HG02642 (cell line): ENCODE measurements at regions not wholly inside any gene's neighbourhood (a gene's known extent, or its start where the extent isn't known, plus 50 kb on each side); places are given as distances from the start of the nearest gene placed in this dataset.

Experiments used
- ATAC-seq: cut with Tn5 transposase; IDR thresholded peaks from one replicate; pipeline ENCODE4 v1.9.1; 2021; ENCODE audit warnings: mild to moderate bottlenecking; ENCODE audit not compliant: unreplicated experiment, poor library complexity

DNA sequence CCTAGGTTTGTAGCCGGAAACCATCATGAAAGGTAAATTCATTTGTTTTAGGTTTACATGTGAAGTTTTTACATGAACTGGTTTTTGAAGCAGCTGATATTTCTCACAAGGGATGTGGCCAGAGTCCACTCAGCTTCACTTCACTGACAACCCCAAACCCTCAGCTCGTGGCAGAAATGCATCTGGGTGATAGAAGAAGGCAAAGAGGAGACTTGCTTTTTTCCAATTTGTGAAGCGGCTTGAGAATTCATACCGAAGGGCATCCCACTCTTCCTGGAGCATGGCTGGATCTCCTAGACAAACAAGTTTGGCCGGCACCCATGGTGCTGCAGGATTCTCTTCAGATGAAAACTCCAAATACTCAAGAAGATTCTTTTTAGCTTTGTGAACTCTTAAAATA, 392.8 kb upstream of the CNR1 start:
- no peak for ATAC-seq

DNA sequence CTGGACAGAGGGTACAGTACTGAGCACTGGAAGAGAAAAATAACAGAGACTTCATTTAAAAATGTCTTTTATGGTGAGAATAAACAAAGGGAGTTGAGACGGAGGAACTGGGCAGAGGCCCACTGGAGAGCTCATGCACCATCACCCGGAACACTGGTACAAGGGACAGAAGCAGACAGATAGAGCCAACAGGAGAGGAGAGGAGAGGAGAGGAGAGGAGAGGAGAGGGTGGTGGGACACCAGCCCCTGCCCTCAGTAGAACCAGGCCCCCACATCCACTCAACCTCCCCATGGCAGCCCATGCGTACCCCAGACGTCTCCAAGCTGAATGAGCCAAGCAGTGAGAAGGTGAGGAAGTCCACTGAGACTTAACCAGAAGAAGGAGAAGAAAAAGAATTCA, 390.5 kb upstream of the CNR1 start:
- no peak for ATAC-seq

- no peak for ATAC-seq
These were observed 382.9 kb upstream of the CNR1 start for GRCh38 chr6:88548891-88549505.

- ATAC-seq, result no peak
These were observed 381.6 kb upstream of the CNR1 start for GRCh38 chr6:88547768-88548167.

DNA sequence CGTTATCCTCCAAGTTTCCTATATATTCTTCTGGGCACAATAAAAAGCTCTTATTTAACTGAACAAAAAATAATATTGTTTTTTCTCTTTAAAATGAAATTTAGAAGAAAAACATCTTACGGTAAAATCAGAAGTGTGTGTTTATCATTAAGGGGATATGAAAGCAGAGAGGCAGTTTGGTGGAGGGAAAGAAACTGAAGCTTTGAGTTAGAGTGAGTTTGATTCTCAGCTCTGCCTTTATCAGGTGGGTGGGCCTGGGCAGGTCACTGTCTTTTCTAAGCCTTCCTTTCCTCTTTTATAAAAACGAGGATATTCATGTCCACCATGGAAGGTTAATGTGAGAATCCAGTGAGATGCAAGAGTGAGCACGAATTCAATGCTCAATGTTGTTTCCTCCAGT, 379.8 kb upstream of the CNR1 start:
- no peak for ATAC-seq

GRCh38 chr6:88544986-88545612, 379.0 kb upstream of the CNR1 start:
- no peak for ATAC-seq

GRCh38 chr6:88539295-88539764, 373.2 kb upstream of the CNR1 start:
- no peak for ATAC-seq

DNA sequence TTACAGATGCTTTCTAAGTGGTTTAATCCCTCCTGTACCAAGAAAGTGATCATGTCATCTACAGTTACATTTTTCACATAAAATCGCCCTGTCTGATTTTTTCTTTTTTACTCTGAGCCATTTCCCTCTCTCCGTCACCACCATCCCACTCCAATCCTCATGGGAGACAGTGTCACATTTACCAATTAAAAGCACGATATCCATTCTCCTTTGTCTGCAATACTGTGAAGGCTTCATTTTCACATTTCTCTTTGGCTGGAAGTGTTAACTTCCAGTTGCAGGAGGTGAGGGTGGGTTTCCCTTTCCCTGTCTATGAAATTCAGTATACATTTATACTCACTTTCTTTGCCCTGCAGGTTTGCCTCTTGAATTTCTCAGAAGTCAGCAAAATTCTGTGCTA, 372.7 kb upstream of the CNR1 start:
- ATAC-seq, result no peak

- no peak for ATAC-seq
These were observed 372.1 kb upstream of the CNR1 start for GRCh38 chr6:88538130-88538706.

GRCh38 chr6:88536071-88536625, 370.0 kb upstream of the CNR1 start:
- ATAC-seq, result no peak

DNA sequence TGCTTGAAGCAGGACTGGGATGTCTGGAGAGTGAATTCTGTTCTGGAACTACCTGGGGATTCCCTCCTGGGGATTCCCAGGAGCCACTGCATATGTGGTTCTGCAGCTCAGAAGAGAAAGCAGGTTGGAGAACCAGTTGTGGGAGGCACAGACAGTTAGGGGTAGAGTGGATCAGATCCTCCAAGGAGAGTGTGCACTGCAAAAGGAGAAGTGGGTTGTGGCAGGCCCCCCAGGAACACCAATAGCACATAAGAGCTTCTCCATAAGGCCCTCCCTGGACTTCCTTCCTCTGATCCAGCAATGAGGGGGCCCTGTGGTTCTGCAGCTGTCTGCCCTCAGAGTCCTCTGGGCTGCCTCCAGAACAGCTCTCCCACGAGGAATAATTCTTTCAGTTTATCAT, 369.2 kb upstream of the CNR1 start:
- ATAC-seq, result no peak

DNA sequence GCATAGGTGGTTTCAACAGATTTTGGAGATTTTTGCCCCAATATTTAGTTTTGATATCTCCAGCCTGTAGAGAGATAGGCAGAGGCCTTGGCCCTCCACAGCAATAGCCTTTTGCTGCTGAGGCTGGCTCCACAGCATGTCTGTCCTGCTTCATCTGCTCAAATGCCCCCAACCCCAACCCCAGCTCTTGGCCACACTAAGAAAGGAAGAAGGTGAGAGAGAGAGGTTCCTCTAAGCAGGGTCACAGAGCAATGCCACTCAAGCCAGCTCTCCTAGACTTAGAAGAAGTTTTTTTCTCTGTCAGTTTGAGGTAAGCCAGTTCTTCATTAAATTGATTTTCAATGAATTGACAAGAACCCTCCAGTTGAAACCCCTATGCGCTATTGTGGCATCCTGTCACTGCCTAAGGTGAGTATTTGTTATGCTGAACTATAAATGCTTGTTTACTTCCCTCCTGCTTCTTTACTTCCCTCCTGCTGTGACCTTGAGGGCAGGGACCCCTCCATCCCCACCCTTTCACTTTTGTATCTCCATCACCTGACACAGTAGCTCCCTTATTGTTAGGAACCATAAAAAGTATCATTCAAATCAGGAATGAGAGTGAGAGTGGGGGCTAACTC, 366.2 kb upstream of the CNR1 start:
- ATAC-seq, result no peak

DNA sequence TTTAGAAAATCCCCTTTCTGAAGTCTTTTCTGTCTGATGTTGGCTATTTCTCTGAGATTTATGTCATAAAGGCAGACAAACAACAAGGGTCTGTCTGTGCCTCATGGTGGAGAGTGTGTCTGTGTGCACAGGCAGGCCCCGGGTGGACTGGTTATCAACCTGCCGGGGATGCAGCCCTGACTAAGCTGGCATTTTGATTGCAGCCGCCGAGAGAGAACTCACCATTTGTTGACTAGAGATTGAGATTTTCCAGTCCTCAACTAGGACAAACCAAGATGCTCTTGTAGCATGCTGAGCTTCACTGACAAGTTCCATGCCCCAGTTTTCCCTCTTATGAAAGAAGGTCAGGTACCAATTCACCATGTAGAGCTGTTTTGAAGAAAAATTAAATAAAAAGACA, 363.6 kb upstream of the CNR1 start:
- ATAC-seq, result no peak

DNA sequence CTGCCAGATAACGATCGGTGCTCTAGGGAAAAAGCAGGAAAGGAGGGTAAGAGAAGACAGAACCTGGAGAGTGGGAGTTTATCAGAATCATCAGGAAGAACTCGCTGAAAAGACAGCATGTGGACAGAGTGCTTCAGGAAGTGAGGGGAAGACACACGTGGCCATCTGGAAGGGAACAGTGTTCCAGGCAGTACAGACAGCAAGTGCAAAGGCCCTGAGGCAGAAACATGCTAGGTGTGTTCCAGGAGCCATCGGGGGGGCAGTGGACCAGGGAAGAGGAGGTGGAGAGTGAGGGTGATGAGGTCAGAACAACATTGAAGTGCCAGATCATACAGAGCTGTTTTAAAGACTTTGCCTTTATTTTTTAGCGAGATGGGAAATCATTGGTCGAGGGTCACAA, 354.3 kb upstream of the CNR1 start:
- no peak for ATAC-seq

- no peak for ATAC-seq
These were observed 353.8 kb upstream of the CNR1 start for GRCh38 chr6:88520017-88520338.

GRCh38 chr6:88519301-88520016, 353.3 kb upstream of the CNR1 start:
- ATAC-seq, result no peak

DNA sequence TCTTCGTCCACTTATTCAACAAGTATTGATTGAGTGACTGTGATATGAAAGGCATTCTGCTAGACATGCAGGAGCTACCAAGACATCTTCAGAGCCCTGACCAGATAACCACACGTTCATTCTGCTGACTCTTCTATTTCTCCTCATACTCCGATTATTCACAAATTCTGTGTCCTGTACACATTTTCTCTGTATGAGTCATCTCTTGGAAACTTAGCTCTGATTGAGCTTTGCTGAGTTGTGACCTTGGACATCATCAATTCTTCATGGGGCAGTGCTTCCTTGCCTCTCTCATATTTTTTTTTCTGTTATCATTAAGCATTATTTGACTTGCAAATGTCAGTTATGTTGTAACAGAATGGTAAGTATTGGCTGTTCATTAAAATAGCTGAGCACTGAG, 351.6 kb upstream of the CNR1 start:
- no peak for ATAC-seq

DNA sequence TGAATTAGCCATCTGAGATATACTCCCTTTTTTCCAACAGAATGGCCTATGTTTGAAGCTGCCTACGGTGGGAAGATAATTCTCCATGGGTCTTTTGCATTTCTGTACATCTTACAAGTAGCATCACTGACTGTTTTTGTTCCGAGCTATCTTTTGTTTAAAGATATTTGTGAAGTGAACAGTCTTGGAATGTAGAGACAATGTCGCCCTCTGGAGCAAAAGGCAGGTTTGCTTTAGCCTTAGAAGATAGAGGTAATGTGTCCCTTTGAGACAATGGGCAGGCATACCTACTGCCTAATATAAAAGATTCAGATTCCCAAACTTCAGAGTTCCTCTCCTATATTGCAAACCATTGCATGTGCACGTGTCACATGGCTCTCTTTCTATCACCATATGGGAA, 347.8 kb upstream of the CNR1 start:
- no peak for ATAC-seq

DNA sequence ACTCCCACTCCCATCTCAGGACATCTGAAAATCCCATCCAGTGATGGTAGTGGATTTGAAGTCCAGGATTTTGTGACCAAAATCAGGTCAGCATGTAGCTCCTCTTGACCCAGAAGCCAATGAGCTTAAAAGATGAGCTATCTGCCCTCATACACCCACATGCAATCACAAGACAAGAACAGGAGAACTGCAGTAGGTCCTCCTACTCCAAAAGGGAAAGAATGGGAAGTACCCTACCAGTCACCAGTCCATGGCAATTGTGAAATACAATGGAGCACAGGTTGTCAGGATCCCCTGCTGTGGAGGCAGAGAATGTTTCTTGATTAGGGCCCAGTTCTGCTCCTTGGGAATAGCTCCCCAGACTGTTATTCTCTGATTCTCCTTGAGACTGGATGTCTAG, 347.3 kb upstream of the CNR1 start:
- no peak for ATAC-seq

GRCh38 chr6:88512951-88513350, 346.8 kb upstream of the CNR1 start:
- ATAC-seq, result no peak

DNA sequence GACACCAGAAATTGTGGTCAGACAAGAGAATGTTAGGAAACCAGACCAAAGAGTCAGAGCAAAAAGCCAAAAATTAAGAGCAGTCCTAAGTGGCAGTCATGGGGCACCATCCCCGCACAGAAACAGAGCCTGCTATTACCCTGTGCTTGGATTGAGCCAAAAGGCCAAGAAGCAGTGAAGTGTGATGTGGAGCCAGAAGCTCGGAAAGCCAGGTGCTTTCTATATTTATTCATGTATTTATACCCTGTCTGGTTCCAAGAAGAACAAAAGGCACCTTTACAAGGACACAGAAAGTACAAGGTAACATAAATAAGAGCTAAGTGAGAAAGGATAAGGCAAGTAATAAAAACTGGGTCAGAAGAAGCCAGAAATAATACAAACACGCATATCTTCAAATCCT, 336.2 kb upstream of the CNR1 start:
- ATAC-seq, result no peak
